Endodermal cell (in vitro differentiated cells): ENCODE measurements at regions not wholly inside any gene's neighbourhood (a gene's known extent, or its start where the extent isn't known, plus 50 kb on each side); places are given as distances from the start of the nearest gene placed in this dataset.

Experiments
- DNase-seq: peaks from one replicate; pipeline ENCODE4 v3.0.0-alpha.2; 2017
- H3K27ac ChIP-seq: 2 replicates; pipeline ENCODE4 v1.5.1; 2013; ENCODE audit warnings: mild to moderate bottlenecking, low read depth, low read length, moderate library complexity
- H3K27me3 ChIP-seq: 2 replicates; pipeline ENCODE4 v1.6.1; 2013; ENCODE audit warnings: mild to moderate bottlenecking, low read length, moderate library complexity; ENCODE audit not compliant: insufficient read depth, control insufficient read depth, poor library complexity, severe bottlenecking
- H3K36me3 ChIP-seq: 2 replicates; pipeline ENCODE4 v1.7.0; 2013; ENCODE audit warnings: mild to moderate bottlenecking, low read length, moderate library complexity; ENCODE audit not compliant: control insufficient read depth, insufficient read depth
- H3K4me1 ChIP-seq: one replicate; pipeline ENCODE4 v1.7.0; 2013; ENCODE audit warnings: low read length; ENCODE audit not compliant: control insufficient read depth, insufficient read depth
- H3K4me3 ChIP-seq: 2 replicates; pipeline ENCODE4 v1.5.1; 2013; ENCODE audit warnings: mild to moderate bottlenecking, low read length, moderate library complexity
- H3K9ac ChIP-seq: 2 replicates; pipeline ENCODE4 v1.6.1; 2013; ENCODE audit warnings: mild to moderate bottlenecking, low read length, moderate library complexity; ENCODE audit not compliant: poor library complexity, severe bottlenecking; ENCODE audit errors: extremely low read depth
- H3K9me3 ChIP-seq: 2 replicates; pipeline ENCODE4 v1.6.1; 2013; ENCODE audit warnings: mild to moderate bottlenecking, low read length, moderate library complexity; ENCODE audit not compliant: control insufficient read depth
- H3K27ac Mint-ChIP-seq: 2 replicates; pipeline ENCODE4 v1.8.0; 2020; ENCODE audit warnings: mixed read lengths
- H3K27me3 Mint-ChIP-seq: 2 replicates; pipeline ENCODE4 v1.8.0; 2021; ENCODE audit warnings: mild to moderate bottlenecking, mixed read lengths; ENCODE audit not compliant: insufficient read depth
- H3K36me3 Mint-ChIP-seq: 2 replicates; pipeline ENCODE4 v1.8.0; 2020; ENCODE audit warnings: low read depth, mixed read lengths
- H3K4me1 Mint-ChIP-seq: 2 replicates; pipeline ENCODE4 v1.8.0; 2020; ENCODE audit warnings: mixed read lengths
- H3K4me3 Mint-ChIP-seq: 2 replicates; pipeline ENCODE4 v1.8.0; 2020; ENCODE audit warnings: mild to moderate bottlenecking, moderate library complexity, mixed read lengths
- H3K9me3 Mint-ChIP-seq: 2 replicates; pipeline ENCODE4 v1.8.0; 2020; ENCODE audit warnings: mild to moderate bottlenecking, mixed read lengths
- CTCF ChIP-seq: fragments of 200-600 bp; sonication (generic); conservative IDR thresholded peaks from 2 replicates; pipeline ENCODE4 v1.5.0; 2021; ENCODE audit warnings: antibody characterized with exemption, mild to moderate bottlenecking
- WGBS, 2 experiments: methylation state at CpG; one replicate each; pipeline versions ENCODE4 v1.1.5 to v1.1.7; 2013; ENCODE audit warnings: missing lambda C conversion rate in 2 of 2, mixed read lengths in 1 of 2; ENCODE audit not compliant: insufficient coverage in 1 of 2, insufficient read length in 1 of 2; 5-methylcytosine and 5-hydroxymethylcytosine counted together

- peaks cover 4% of the 10 kb centered on the region for H3K27me3 Mint-ChIP-seq
- no peaks in the 10 kb centered on the region for H3K9me3 ChIP-seq
- peak; percentile 63 for DNase-seq
- H3K4me1 Mint-ChIP-seq = peaks cover 16% of the 10 kb centered on the region
- H3K4me1 ChIP-seq = no peaks in the 10 kb centered on the region
- no peak overlapping the region for H3K4me3 Mint-ChIP-seq
- no peaks in the 10 kb centered on the region for H3K36me3 ChIP-seq
- H3K36me3 Mint-ChIP-seq = no peaks in the 10 kb centered on the region
- TF ChIP-seq CTCF = no peak
- no peak overlapping the region for H3K4me3 ChIP-seq
- WGBS, 2 experiments = 71 to 100% methylated on average over 3 to 12 of the region's 13 CpGs
- peaks cover 54% of the 10 kb centered on the region for H3K9me3 Mint-ChIP-seq
- no peaks in the 10 kb centered on the region for H3K27me3 ChIP-seq
- H3K27ac ChIP-seq = no peak overlapping the region
- H3K27ac Mint-ChIP-seq = no peak overlapping the region
- no peak overlapping the region for H3K9ac ChIP-seq
Measured at GRCh38 chrX:9339603-9340491, 125.0 kb upstream of the TBL1X start.

GRCh38 chrX:9340598-9341290 lies 124.1 kb upstream of the TBL1X start:
- WGBS, 2 experiments = 53 to 60% methylated on average over 5 to 16 of the region's 16 CpGs
- no peak overlapping the region for H3K4me3 ChIP-seq
- H3K36me3 ChIP-seq = no peaks in the 10 kb centered on the region
- no peak overlapping the region for H3K27ac ChIP-seq
- H3K36me3 Mint-ChIP-seq = no peaks in the 10 kb centered on the region
- no peak overlapping the region for H3K9ac ChIP-seq
- H3K4me3 Mint-ChIP-seq = no peak overlapping the region
- no peak overlapping the region for H3K27ac Mint-ChIP-seq
- H3K9me3 ChIP-seq = no peaks in the 10 kb centered on the region
- no peaks in the 10 kb centered on the region for H3K4me1 ChIP-seq
- peaks cover 16% of the 10 kb centered on the region for H3K4me1 Mint-ChIP-seq
- peak; percentile 64 for DNase-seq
- peaks cover 58% of the 10 kb centered on the region for H3K9me3 Mint-ChIP-seq
- peaks cover 4% of the 10 kb centered on the region for H3K27me3 Mint-ChIP-seq
- H3K27me3 ChIP-seq = no peaks in the 10 kb centered on the region
- no peak for TF ChIP-seq CTCF

- Mint-ChIP-seq H3K9me3 (peaks cover 60% of the 10 kb centered on the region), H3K36me3 (no peaks in the 10 kb centered on the region), H3K27me3 (peaks cover 4% of the 10 kb centered on the region), H3K27ac (no peak overlapping the region), H3K4me3 (no peak overlapping the region), H3K4me1 (peaks cover 16% of the 10 kb centered on the region)
- no peak overlapping the region for H3K9ac ChIP-seq
- H3K4me3 ChIP-seq = no peak overlapping the region
- no peaks in the 10 kb centered on the region for H3K27me3 ChIP-seq
- no peaks in the 10 kb centered on the region for H3K9me3 ChIP-seq
- DNase-seq = no peak
- TF ChIP-seq CTCF = no peak
- H3K36me3 ChIP-seq = no peaks in the 10 kb centered on the region
- 79 to 90% methylated on average over 2 to 12 of the region's 15 CpGs for WGBS, 2 experiments
- no peak overlapping the region for H3K27ac ChIP-seq
- no peaks in the 10 kb centered on the region for H3K4me1 ChIP-seq
Measured at GRCh38 chrX:9341291-9342201, 123.3 kb upstream of the TBL1X start.
